ENCODE measurements at regions not wholly inside any gene's neighbourhood (a gene's known extent, or its start where the extent isn't known, plus 50 kb on each side); places are given as distances from the start of the nearest gene placed in this dataset.

DNA sequence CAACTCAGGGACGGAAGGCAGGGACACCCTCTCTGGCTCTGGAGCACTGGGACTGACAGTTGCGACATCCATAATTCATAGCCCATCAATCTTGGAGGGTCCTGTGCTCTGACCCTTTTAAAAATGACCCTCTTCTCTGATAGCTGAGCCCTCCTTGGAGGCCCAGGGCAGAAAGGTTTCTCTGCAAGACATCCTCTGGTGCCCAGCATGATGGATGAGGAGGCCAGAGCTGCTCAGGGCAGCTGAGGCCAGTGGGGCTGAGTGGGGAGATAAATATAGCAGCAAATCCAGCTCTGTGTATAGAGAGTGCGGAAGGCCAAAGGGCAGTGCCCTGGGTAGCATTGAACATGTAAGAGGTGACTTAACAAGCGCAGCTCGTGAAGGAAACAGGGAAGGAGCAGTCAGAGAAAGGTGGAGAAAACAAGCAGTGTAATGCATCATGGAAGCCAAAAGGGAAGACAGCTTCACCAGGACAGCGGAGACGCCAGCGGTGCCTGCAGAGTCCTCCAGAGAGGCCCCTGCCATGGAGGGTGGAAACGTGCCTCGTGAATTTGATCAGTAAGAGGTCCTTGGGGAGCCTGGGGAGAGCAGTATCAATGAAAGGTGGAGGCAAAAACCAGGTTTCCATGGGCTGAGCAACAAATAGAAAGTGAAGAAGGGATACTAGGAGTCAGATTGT, 50.4 kb upstream of the FMOD start:
- no peak overlapping the region for H3K9ac ChIP-seq (ENCODE audit: low read length in 2 of 2)
- H3K4me3 ChIP-seq (ENCODE audit: low read length in 2 of 2): no peak overlapping the region
- no peaks in the 10 kb centered on the region for H3K27me3 ChIP-seq (ENCODE audit: control insufficient read depth in 1 of 2, insufficient read depth in 2 of 2, low read length in 2 of 2)
- H3K36me3 ChIP-seq (ENCODE audit: control insufficient read depth in 2 of 2, insufficient read depth in 2 of 2, low read length in 2 of 2): no peaks in the 10 kb centered on the region
- no peak overlapping the region for H3K27ac ChIP-seq (ENCODE audit: low read length)
- H3K9me3 ChIP-seq (ENCODE audit: control insufficient read depth in 2 of 2, low read length in 2 of 2): no peaks in the 10 kb centered on the region
- peaks cover 17% of the 10 kb centered on the region for H3K4me1 ChIP-seq (ENCODE audit: control insufficient read depth, insufficient read depth, low read length)

DNA sequence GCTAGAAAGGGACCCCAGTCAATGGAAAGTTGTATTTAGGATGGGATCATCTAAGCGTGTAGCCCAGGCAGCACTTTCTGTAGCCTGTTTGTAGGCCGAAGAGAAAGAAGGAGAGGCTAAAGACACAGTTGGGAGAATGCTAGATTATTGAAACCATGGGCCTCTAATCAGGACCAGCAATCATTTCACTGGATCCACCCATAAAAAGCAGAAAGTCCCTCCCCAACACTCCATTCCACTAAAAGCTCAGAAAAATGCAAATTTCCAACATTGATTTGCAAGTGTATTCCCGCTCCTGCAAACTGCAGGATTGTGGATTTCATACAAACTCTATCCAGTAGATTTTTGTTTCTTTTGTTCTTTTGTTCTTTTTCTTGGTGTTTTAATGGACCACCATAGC, 51.2 kb upstream of the FMOD start:
- Histone ChIP-seq H3K4me3 (ENCODE audit: low read length in 2 of 2) (no peak overlapping the region), H3K36me3 (ENCODE audit: control insufficient read depth in 2 of 2, insufficient read depth in 2 of 2, low read length in 2 of 2) (no peaks in the 10 kb centered on the region), H3K27me3 (ENCODE audit: control insufficient read depth in 1 of 2, insufficient read depth in 2 of 2, low read length in 2 of 2) (no peaks in the 10 kb centered on the region), H3K27ac (ENCODE audit: low read length) (no peak overlapping the region), H3K4me1 (ENCODE audit: control insufficient read depth, insufficient read depth, low read length) (peaks cover 25% of the 10 kb centered on the region), H3K9me3 (ENCODE audit: control insufficient read depth in 2 of 2, low read length in 2 of 2) (no peaks in the 10 kb centered on the region), H3K9ac (ENCODE audit: low read length in 2 of 2) (no peak overlapping the region)

DNA sequence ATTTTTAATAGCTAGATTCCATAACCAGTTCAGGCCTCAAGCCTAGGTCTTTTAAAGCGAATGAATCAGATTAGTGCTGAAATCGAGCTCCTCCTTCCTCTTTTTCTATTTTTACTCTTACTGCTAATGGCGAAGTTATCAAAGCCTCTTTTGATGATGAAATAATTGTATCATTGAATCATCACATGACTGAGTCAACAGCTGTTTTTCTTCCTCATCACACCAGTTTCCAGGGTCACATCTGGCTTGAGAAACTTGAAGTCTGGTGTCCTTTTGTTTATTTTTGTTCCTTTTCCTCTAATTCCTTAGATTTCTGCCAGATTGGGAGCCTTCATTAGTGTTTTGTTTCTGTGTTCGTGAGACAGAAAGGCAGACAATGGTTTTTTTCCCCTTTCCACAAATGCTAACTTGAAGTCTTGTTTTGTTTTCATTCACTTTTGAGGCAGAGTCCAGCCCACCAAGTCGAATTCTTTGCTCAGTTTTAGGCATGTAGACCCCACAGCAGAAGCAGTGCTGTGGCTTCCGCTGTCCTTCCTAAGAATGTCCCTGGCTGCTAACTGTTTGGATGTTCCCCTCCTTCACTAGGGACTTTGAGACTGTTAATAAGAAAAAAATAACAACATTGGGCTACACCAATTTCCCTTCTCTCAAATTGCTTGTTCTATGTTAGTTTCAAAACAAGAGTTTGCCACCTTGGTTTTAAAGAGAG, 51.9 kb upstream of the FMOD start:
- no peak overlapping the region for H3K27ac ChIP-seq (ENCODE audit: low read length)
- H3K36me3 ChIP-seq (ENCODE audit: control insufficient read depth in 2 of 2, insufficient read depth in 2 of 2, low read length in 2 of 2): no peaks in the 10 kb centered on the region
- no peaks in the 10 kb centered on the region for H3K27me3 ChIP-seq (ENCODE audit: control insufficient read depth in 1 of 2, insufficient read depth in 2 of 2, low read length in 2 of 2)
- no peak overlapping the region for H3K4me3 ChIP-seq (ENCODE audit: low read length in 2 of 2)
- H3K4me1 ChIP-seq (ENCODE audit: control insufficient read depth, insufficient read depth, low read length): peaks cover 27% of the 10 kb centered on the region
- no peak overlapping the region for H3K9ac ChIP-seq (ENCODE audit: low read length in 2 of 2)
- H3K9me3 ChIP-seq (ENCODE audit: control insufficient read depth in 2 of 2, low read length in 2 of 2): no peaks in the 10 kb centered on the region

DNA sequence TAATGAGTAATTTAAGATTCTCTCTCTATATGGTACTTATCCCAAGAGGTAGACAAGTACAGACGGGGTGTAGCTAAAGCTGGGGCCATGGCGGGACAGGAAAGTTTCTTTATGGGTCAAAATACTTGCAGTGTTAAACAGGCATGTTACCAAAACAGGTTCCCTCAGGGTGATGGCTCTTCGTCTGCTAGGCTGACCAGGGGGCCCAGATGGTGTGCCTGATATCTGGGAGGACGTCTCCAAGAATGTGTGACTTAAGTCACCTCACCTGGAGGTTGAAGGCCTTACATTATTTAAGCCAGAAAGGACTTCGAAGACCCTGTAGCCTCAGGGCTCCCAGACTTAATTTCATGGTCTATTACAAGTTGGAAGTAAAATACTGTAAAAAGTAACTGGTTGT, 52.7 kb upstream of the FMOD start:
- no peak overlapping the region for H3K4me3 ChIP-seq (ENCODE audit: low read length in 2 of 2)
- H3K9me3 ChIP-seq (ENCODE audit: control insufficient read depth in 2 of 2, low read length in 2 of 2): no peaks in the 10 kb centered on the region
- H3K4me1 ChIP-seq (ENCODE audit: control insufficient read depth, insufficient read depth, low read length): peaks cover 35% of the 10 kb centered on the region
- H3K9ac ChIP-seq (ENCODE audit: low read length in 2 of 2): no peak overlapping the region
- H3K27me3 ChIP-seq (ENCODE audit: control insufficient read depth in 1 of 2, insufficient read depth in 2 of 2, low read length in 2 of 2): no peaks in the 10 kb centered on the region
- no peak overlapping the region for H3K27ac ChIP-seq (ENCODE audit: low read length)
- no peaks in the 10 kb centered on the region for H3K36me3 ChIP-seq (ENCODE audit: control insufficient read depth in 2 of 2, insufficient read depth in 2 of 2, low read length in 2 of 2)

DNA sequence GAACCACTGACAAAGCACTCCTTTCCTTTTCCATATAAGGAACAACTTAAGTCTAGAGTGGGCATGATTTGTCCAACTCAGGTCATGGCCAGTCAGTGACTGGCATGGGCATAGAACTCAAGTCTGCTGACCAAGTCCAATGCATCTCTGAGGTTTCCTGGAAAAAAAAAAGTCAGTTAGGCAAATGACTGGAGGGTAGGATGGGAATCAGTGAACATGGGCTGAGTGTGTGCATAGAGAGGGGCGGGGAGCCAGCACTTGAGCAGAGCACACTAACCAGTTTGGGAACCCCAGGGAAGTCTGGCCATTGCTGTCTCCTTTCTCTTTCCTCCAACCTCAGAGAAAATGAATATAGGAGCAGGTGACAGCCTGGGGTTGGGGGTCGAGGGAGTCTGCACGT, 53.6 kb upstream of the FMOD start:
- peaks cover 43% of the 10 kb centered on the region for H3K4me1 ChIP-seq (ENCODE audit: control insufficient read depth, insufficient read depth, low read length)
- no peak overlapping the region for H3K4me3 ChIP-seq (ENCODE audit: low read length in 2 of 2)
- H3K9ac ChIP-seq (ENCODE audit: low read length in 2 of 2): no peak overlapping the region
- H3K27me3 ChIP-seq (ENCODE audit: control insufficient read depth in 1 of 2, insufficient read depth in 2 of 2, low read length in 2 of 2): no peaks in the 10 kb centered on the region
- H3K36me3 ChIP-seq (ENCODE audit: control insufficient read depth in 2 of 2, insufficient read depth in 2 of 2, low read length in 2 of 2): no peaks in the 10 kb centered on the region
- H3K9me3 ChIP-seq (ENCODE audit: control insufficient read depth in 2 of 2, low read length in 2 of 2): no peaks in the 10 kb centered on the region
- no peak overlapping the region for H3K27ac ChIP-seq (ENCODE audit: low read length)

DNA sequence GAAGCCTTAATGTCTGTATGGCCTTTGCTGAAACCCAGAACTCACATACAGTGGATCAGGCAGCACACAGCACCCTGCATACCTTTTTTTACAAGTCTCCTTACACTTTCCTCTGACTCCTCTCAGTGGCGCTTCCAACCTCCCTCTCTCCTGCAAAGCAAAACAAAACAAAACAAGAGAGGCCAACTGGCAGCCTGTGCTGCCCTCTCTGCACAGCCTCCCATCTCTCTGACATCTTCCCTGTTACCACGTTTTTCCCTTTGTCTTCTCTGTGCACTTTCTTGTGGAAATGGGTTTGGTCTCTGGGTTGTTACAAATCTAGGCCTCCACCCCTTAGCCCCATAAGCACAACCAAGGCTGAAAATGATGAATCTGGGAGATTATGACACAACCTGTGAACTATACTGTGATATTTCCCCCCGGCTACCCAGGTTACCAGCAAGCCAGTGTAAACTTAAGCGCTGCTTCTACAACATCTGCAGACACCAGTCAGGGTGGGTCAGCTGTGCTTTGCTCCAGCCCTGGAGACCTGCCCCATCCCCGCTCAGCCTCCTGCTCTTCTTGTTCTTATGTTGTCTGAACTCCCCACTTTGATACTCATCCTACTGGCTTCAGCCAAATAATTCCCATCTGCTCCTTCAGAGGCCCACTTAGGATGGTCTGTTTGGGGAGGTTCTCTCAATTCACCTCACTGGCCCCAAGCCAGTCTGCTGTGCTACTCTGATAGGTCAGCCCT, 54.9 kb upstream of the FMOD start:
- H3K9me3 ChIP-seq (ENCODE audit: control insufficient read depth in 2 of 2, low read length in 2 of 2): no peaks in the 10 kb centered on the region
- H3K9ac ChIP-seq (ENCODE audit: low read length in 2 of 2): no peak overlapping the region
- H3K27me3 ChIP-seq (ENCODE audit: control insufficient read depth in 1 of 2, insufficient read depth in 2 of 2, low read length in 2 of 2): no peaks in the 10 kb centered on the region
- no peak overlapping the region for H3K4me3 ChIP-seq (ENCODE audit: low read length in 2 of 2)
- peak overlapping the region; percentile 88 for H3K27ac ChIP-seq (ENCODE audit: low read length)
- no peaks in the 10 kb centered on the region for H3K36me3 ChIP-seq (ENCODE audit: control insufficient read depth in 2 of 2, insufficient read depth in 2 of 2, low read length in 2 of 2)
- H3K4me1 ChIP-seq (ENCODE audit: control insufficient read depth, insufficient read depth, low read length): peaks cover 54% of the 10 kb centered on the region

DNA sequence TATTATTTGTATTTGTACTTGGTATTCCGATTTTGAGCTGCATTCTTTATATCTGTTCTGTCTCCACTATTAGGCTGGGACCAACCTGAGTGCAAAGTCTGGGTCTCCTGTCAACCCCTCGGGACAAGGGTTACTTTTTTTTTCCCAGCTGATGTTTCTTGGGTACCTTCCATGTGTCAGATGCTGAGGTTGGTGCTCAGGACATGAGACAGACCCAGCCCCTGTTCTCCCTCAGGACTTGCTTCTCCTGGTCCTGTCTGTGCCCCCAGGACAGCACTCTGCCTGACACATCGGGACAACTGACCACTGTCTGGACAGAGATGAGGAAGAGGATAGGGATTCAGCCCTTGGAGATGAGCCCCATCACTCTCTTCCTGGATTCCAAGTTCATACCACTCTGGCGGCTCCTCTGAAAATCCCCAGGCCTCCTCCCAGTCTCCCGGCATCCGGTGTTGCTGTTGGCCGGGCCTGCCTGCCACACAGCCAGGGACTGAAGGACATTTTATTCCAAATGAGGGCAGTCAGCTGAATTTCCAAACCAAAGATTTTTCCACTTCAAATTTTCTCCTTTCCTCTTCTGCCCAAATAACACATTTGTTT, 55.6 kb upstream of the FMOD start:
- Histone ChIP-seq H3K27me3 (ENCODE audit: control insufficient read depth in 1 of 2, insufficient read depth in 2 of 2, low read length in 2 of 2) (no peaks in the 10 kb centered on the region), H3K9ac (ENCODE audit: low read length in 2 of 2) (peak overlapping the region; percentile 29 to 58), H3K36me3 (ENCODE audit: control insufficient read depth in 2 of 2, insufficient read depth in 2 of 2, low read length in 2 of 2) (no peaks in the 10 kb centered on the region), H3K4me1 (ENCODE audit: control insufficient read depth, insufficient read depth, low read length) (peaks cover 52% of the 10 kb centered on the region), H3K4me3 (ENCODE audit: low read length in 2 of 2) (no peak overlapping the region), H3K9me3 (ENCODE audit: control insufficient read depth in 2 of 2, low read length in 2 of 2) (no peaks in the 10 kb centered on the region), H3K27ac (ENCODE audit: low read length) (peak overlapping the region; percentile 88)

DNA sequence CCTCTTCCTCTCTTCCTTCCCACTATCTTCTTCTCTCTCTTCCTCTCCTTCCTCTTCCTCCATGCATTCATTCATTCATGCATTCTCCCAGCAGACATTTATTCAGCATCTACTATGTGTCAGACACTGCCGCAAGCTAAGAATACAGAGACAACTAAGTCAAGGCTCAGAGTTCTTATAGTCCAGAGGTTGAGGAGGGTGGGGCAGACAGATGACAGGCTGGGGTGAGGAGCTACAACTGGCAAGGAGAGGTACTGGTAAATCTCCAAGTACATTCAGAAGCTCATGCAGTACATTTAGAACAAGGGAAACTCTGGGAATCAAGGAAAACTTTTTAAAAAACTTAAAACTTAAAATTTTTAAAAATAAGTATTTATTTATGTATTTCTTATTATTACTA, 56.4 kb upstream of the FMOD start:
- H3K4me1 ChIP-seq (ENCODE audit: control insufficient read depth, insufficient read depth, low read length): peaks cover 52% of the 10 kb centered on the region
- no peaks in the 10 kb centered on the region for H3K27me3 ChIP-seq (ENCODE audit: control insufficient read depth in 1 of 2, insufficient read depth in 2 of 2, low read length in 2 of 2)
- no peaks in the 10 kb centered on the region for H3K36me3 ChIP-seq (ENCODE audit: control insufficient read depth in 2 of 2, insufficient read depth in 2 of 2, low read length in 2 of 2)
- H3K9ac ChIP-seq (ENCODE audit: low read length in 2 of 2): peak overlapping the region; percentile 29 to 58
- H3K4me3 ChIP-seq (ENCODE audit: low read length in 2 of 2): peak overlapping the region in 1 of 2 donors; percentile 8
- no peaks in the 10 kb centered on the region for H3K9me3 ChIP-seq (ENCODE audit: control insufficient read depth in 2 of 2, low read length in 2 of 2)
- H3K27ac ChIP-seq (ENCODE audit: low read length): peak overlapping the region; percentile 88

DNA sequence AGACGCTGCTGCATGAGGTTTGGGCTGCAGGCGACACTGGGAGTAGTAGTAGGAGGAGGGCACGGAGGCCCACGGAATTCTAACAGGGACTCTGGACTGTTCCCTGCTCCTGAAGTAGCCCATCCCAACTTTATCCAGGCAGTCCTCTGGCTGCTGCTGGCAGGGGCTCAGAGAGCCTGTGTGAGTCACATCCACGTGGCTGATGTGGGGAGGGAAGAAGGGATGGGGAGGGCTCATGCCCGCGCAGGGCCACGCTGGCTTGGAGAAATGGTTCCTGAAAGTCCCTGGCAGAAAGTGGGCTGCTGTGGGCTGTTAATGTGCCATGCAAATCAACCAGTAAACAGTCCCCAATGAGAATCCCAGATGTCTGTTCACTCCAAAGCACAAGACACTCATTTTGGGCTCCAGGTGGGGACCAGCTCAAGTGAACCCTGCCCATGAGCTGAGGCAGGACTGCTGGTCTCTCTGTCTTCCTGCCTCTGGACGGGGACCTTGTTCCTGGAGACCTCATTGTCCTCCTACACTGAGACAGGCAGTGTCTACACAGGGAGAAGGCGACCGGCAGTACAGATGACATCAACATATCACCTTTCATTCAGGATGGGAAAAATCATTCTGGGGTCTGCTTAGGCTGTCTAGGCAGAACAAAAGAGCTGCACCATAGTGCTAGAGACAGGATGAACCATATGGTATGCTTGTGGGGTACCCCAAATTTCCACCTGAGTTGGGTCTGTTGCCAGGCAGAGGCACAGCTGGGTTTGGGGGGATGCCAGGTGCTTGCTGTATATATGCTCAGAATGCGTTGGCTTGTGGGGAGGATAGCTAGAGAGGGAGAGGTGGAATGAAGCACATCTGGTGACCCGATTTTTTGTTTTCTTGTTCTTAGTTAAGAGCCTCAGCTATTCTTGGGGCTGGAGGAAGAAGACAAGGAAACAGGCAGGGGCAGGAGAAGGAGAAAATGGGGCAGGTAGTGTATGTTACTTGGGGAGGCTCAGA, 57.9 kb upstream of the FMOD start:
- Histone ChIP-seq H3K4me1 (ENCODE audit: control insufficient read depth, insufficient read depth, low read length) (peaks cover 52% of the 10 kb centered on the region), H3K36me3 (ENCODE audit: control insufficient read depth in 2 of 2, insufficient read depth in 2 of 2, low read length in 2 of 2) (no peaks in the 10 kb centered on the region), H3K27me3 (ENCODE audit: control insufficient read depth in 1 of 2, insufficient read depth in 2 of 2, low read length in 2 of 2) (no peaks in the 10 kb centered on the region), H3K9ac (ENCODE audit: low read length in 2 of 2) (peak overlapping the region; percentile 49 to 58), H3K4me3 (ENCODE audit: low read length in 2 of 2) (peak overlapping the region; percentile 45 to 60), H3K27ac (ENCODE audit: low read length) (peak overlapping the region; percentile 75), H3K9me3 (ENCODE audit: control insufficient read depth in 2 of 2, low read length in 2 of 2) (no peaks in the 10 kb centered on the region)
